Testis (tissue), 2 donors: ENCODE measurements at regions not wholly inside any gene's neighbourhood (a gene's known extent, or its start where the extent isn't known, plus 50 kb on each side); places are given as distances from the start of the nearest gene placed in this dataset.

Source experiments
- DNase-seq: peaks from one replicate; pipeline ENCODE4 v3.0.0-alpha.2; 2019
- H3K27ac ChIP-seq, 2 donors: fragments of 200-600 bp; sonication (generic); one replicate each; pipeline ENCODE4 v1.5.1; 2019
- H3K27me3 ChIP-seq: fragments of 200-600 bp; sonication (generic); one replicate; pipeline ENCODE4 v1.5.1; 2019
- H3K36me3 ChIP-seq: fragments of 200-600 bp; sonication (generic); one replicate; pipeline ENCODE4 v1.5.1; 2017; ENCODE audit warnings: low read depth; ENCODE audit errors: missing control alignments
- H3K4me1 ChIP-seq: fragments of 200-600 bp; sonication (generic); one replicate; pipeline ENCODE4 v1.5.1; 2019
- H3K4me3 ChIP-seq, 2 donors: fragments of 200-600 bp; sonication (generic); one replicate each; pipeline ENCODE4 v1.5.1; 2017 to 2019
- H3K9me3 ChIP-seq: fragments of 200-600 bp; sonication (generic); one replicate; pipeline ENCODE4 v1.5.1; 2017
- CTCF ChIP-seq, 3 experiments: fragments of 450-650 bp in 2 of 3; fragments of 200-600 bp in 1 of 3; sonication (generic) in 1 of 3; IDR thresholded peaks; one replicate each; pipeline ENCODE4 v1.5.1; 2016 to 2019; ENCODE audit warnings: antibody characterized with exemption in 3 of 3, mild to moderate bottlenecking in 2 of 3, moderate library complexity in 1 of 3
- POLR2A ChIP-seq: fragments of 450-650 bp; IDR thresholded peaks from one replicate; pipeline ENCODE4 v1.6.1; 2017; ENCODE audit warnings: antibody characterized with exemption, mild to moderate bottlenecking, moderate library complexity
- WGBS, 2 donors: methylation state at CpG; one replicate each; pipeline ENCODE4 v1.1.5; 2018; 5-methylcytosine and 5-hydroxymethylcytosine counted together
- intact Hi-C: fragments of 100-400 bp; cut with DNase I; formaldehyde crosslinking; loops from one replicate; pipeline ENCODE4 v1.15.1; 2023; ENCODE audit warnings: low total_unique reads

GRCh38 chr3:189025866-189026265, 145.9 kb upstream of the TPRG1 start:
- Histone ChIP-seq H3K27ac (no peak overlapping the region), H3K4me1 (no peaks in the 10 kb centered on the region), H3K27me3 (no peaks in the 10 kb centered on the region), H3K9me3 (no peaks in the 10 kb centered on the region), H3K36me3 (no peaks in the 10 kb centered on the region), H3K4me3 (no peak overlapping the region)
- intact Hi-C loops: no loop called here
- DNase-seq: no peak
- TF ChIP-seq CTCF (IDR thresholded peaks at IDR 0.05) (no peak), POLR2A (no peak)
- 86 to 93% methylated on average over 2 of the region's 2 CpGs for WGBS, 2 donors

- Histone ChIP-seq H3K36me3 (no peaks in the 10 kb centered on the region), H3K4me3 (no peak overlapping the region), H3K9me3 (no peaks in the 10 kb centered on the region), H3K27me3 (no peaks in the 10 kb centered on the region), H3K27ac (no peak overlapping the region), H3K4me1 (no peaks in the 10 kb centered on the region)
- intact Hi-C loops: no loop called here
- WGBS, 2 donors: 96 to 99% methylated on average over 4 of the region's 4 CpGs
- no peak for TF ChIP-seq CTCF (IDR thresholded peaks at IDR 0.05)
- TF ChIP-seq POLR2A: no peak
- DNase-seq: no peak
These were observed 144.1 kb upstream of the TPRG1 start for GRCh38 chr3:189027626-189028155.

- Histone ChIP-seq H3K27me3 (no peaks in the 10 kb centered on the region), H3K27ac (no peak overlapping the region), H3K36me3 (no peaks in the 10 kb centered on the region), H3K9me3 (no peaks in the 10 kb centered on the region), H3K4me1 (no peaks in the 10 kb centered on the region), H3K4me3 (no peak overlapping the region)
- TF ChIP-seq POLR2A (no peak), CTCF (IDR thresholded peaks at IDR 0.05) (no peak)
- WGBS, 2 donors: 68 to 69% methylated on average over 2 of the region's 2 CpGs
- intact Hi-C loops: no loop called here
- DNase-seq: no peak
These were observed 132.7 kb upstream of the TPRG1 start for GRCh38 chr3:189038773-189039745.

- H3K4me3 ChIP-seq: no peak overlapping the region
- WGBS, 2 donors: 64 to 68% methylated on average over 4 of the region's 4 CpGs
- TF ChIP-seq CTCF (IDR thresholded peaks at IDR 0.05): no peak
- no peak for TF ChIP-seq POLR2A
- H3K4me1 ChIP-seq: no peaks in the 10 kb centered on the region
- no peak overlapping the region for H3K27ac ChIP-seq
- intact Hi-C loops: no loop called here
- no peak for DNase-seq
- H3K27me3 ChIP-seq: no peaks in the 10 kb centered on the region
- no peaks in the 10 kb centered on the region for H3K36me3 ChIP-seq
- no peaks in the 10 kb centered on the region for H3K9me3 ChIP-seq
These were observed 131.0 kb upstream of the TPRG1 start for GRCh38 chr3:189040656-189041335.
